WI38 (cell line): ENCODE measurements at regions not wholly inside any gene's neighbourhood (a gene's known extent, or its start where the extent isn't known, plus 50 kb on each side); places are given as distances from the start of the nearest gene placed in this dataset.

Experiments used
- H3K4me3 ChIP-seq: 2 replicates; pipeline ENCODE4 v1.5.1; 2011; ENCODE audit warnings: low read depth, mild to moderate bottlenecking, control low read depth, low read length
- TF ChIP-seq, protein P1 (sequence below): IDR thresholded peaks from 2 replicates; pipeline ENCODE4 v1.5.1; 2012; ENCODE audit warnings: low read depth, mild to moderate bottlenecking, control low read depth, low read length

DNA sequence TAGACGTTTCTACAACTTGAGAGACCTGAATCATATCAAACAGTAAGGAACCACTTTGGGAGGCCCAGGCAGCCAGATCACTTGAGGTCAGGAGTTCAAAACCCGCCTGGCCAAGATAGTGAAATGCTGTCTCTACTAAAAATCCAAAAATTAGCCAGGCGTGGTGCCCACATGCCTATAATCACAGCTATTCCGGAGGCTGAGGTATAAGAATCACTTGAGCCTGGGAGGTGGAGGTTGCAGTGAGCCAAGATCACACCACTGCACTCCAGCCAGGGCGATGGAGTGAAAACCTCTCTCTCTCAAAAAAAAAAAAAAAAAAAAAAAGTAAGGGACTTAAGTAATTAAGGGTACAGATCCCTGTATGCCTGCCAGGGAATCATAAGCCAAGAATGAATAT, 103.4 kb upstream of the NUDT7 start:
- TF ChIP-seq, protein P1, sequence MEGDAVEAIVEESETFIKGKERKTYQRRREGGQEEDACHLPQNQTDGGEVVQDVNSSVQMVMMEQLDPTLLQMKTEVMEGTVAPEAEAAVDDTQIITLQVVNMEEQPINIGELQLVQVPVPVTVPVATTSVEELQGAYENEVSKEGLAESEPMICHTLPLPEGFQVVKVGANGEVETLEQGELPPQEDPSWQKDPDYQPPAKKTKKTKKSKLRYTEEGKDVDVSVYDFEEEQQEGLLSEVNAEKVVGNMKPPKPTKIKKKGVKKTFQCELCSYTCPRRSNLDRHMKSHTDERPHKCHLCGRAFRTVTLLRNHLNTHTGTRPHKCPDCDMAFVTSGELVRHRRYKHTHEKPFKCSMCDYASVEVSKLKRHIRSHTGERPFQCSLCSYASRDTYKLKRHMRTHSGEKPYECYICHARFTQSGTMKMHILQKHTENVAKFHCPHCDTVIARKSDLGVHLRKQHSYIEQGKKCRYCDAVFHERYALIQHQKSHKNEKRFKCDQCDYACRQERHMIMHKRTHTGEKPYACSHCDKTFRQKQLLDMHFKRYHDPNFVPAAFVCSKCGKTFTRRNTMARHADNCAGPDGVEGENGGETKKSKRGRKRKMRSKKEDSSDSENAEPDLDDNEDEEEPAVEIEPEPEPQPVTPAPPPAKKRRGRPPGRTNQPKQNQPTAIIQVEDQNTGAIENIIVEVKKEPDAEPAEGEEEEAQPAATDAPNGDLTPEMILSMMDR = no peak
- no peak overlapping the region for H3K4me3 ChIP-seq

GRCh38 chr16:77624085-77624484, 98.2 kb upstream of the NUDT7 start:
- TF ChIP-seq, protein P1 = no peak

GRCh38 chr16:77636615-77637014, 85.7 kb upstream of the NUDT7 start:
- H3K4me3 ChIP-seq = no peak overlapping the region

More at GRCh38 chr16:77624085-77624484, 98.2 kb upstream of the NUDT7 start:
- no peak overlapping the region for H3K4me3 ChIP-seq

DNA sequence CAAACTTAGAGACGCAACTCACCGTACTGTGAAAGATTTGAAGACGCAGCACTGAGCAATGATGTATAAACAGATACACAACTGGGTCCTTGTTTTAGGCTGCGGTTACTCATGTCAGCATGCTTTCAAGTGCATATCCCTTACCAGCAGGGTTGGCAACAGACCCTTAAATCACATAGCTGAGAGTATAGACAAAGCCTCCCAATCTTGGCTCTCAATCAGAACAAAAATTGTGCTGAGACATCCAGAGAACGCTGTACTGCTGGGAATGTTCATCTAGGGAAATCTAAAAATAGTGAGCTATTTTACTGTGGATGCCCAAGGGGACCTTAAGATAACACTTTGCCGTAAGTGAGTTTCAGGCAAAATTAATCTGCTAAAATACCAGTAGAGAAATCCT, 84.4 kb upstream of the NUDT7 start:
- no peak overlapping the region for H3K4me3 ChIP-seq
- TF ChIP-seq, protein P1 = no peak

More at GRCh38 chr16:77636615-77637014, 85.7 kb upstream of the NUDT7 start:
- TF ChIP-seq, protein P1 = no peak

- TF ChIP-seq, protein P1 = no peak
- no peak overlapping the region for H3K4me3 ChIP-seq
Observed at GRCh38 chr16:77643176-77643575, 79.1 kb upstream of the NUDT7 start.

DNA sequence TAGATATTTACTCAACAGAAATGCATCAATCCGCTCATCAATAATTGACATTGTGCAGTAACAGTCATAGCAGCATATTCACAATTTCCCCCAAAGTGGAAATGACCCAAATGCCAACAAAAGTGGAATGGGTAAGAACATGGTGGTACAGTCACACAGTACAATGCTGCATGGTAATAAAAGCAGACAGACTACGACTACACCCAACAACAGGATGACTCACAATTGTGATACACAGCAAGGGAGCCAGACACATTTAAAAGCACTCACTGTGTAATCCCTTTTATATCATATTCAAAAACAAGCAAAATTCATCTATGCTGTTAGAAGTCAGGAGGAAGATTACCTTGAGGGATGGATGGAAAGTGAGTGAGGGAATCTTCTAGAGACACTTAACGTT, 76.5 kb upstream of the NUDT7 start:
- no peak overlapping the region for H3K4me3 ChIP-seq
- TF ChIP-seq, protein P1 = no peak

- TF ChIP-seq, protein P1 = no peak
- no peak overlapping the region for H3K4me3 ChIP-seq
Observed at GRCh38 chr16:77647726-77648125, 74.6 kb upstream of the NUDT7 start.
